ENCODE measurements at regions not wholly inside any gene's neighbourhood (a gene's known extent, or its start where the extent isn't known, plus 50 kb on each side); places are given as distances from the start of the nearest gene placed in this dataset.
"Not testable (repeated sequence)": the region's sequence is repeated elsewhere in the genome, so short reads cannot be mapped to it uniquely, and the experiment has no call there.

- DNase-seq = no peak
Measured at GRCh38 chr15:45812200-45812599, 177.4 kb downstream of the SQOR start.

- DNase-seq = not testable (repeated sequence)
Measured at GRCh38 chr15:45817578-45817977, 182.7 kb downstream of the SQOR start.

- DNase-seq = peak; percentile 16
Measured at GRCh38 chr15:45821390-45821789, 186.6 kb downstream of the SQOR start.

GRCh38 chr15:45822968-45823367 is 188.1 kb downstream of the SQOR start:
- DNase-seq = not testable (repeated sequence)

GRCh38 chr15:45827275-45827674 is 192.4 kb downstream of the SQOR start:
- DNase-seq = no peak

GRCh38 chr15:45827766-45828165 is 192.9 kb downstream of the SQOR start:
- no peak for DNase-seq

GRCh38 chr15:45829336-45830153 is 194.7 kb downstream of the SQOR start:
- DNase-seq = no peak

- no peak for DNase-seq
Measured at GRCh38 chr15:45831787-45832186, 197.0 kb downstream of the SQOR start.

- no peak for DNase-seq
Measured at GRCh38 chr15:45834622-45835021, 199.8 kb downstream of the SQOR start.

- no peak for DNase-seq
Measured at GRCh38 chr15:45842151-45842550, 207.3 kb downstream of the SQOR start.

- no peak for DNase-seq
Measured at GRCh38 chr15:45847645-45848044, 212.8 kb downstream of the SQOR start.

- no peak for DNase-seq
Measured at GRCh38 chr15:45849136-45849535, 214.3 kb downstream of the SQOR start.

GRCh38 chr15:45854455-45855202 is 219.8 kb downstream of the SQOR start:
- DNase-seq = no peak

GRCh38 chr15:45855210-45855906 is 220.5 kb downstream of the SQOR start:
- DNase-seq = no peak

- DNase-seq = no peak
Measured at GRCh38 chr15:45855907-45856579, 221.2 kb downstream of the SQOR start.

- DNase-seq = no peak
Measured at GRCh38 chr15:45857291-45857690, 222.5 kb downstream of the SQOR start.

- no peak for DNase-seq
Measured at GRCh38 chr15:45858491-45858890, 223.7 kb downstream of the SQOR start.

- no peak for DNase-seq
Measured at GRCh38 chr15:45862034-45862433, 227.2 kb downstream of the SQOR start.

- no peak for DNase-seq
Measured at GRCh38 chr15:45863881-45864580, 229.2 kb downstream of the SQOR start.

GRCh38 chr15:45866616-45867015 is 231.8 kb downstream of the SQOR start:
- DNase-seq = no peak

GRCh38 chr15:45867281-45867680 is 232.5 kb downstream of the SQOR start:
- no peak for DNase-seq

- no peak for DNase-seq
Measured at GRCh38 chr15:45868109-45868691, 233.4 kb downstream of the SQOR start.
